ENCODE measurements at regions not wholly inside any gene's neighbourhood (a gene's known extent, or its start where the extent isn't known, plus 50 kb on each side); places are given as distances from the start of the nearest gene placed in this dataset.

- TF ChIP-seq POLR2AphosphoS5 (IDR thresholded peaks at IDR 0.05; ENCODE audit: borderline replicate concordance, low read depth, low read length) (no peak), EZH2 (IDR thresholded peaks at IDR 0.05) (no peak)
Observed at GRCh38 chr17:12247761-12248160, 227.1 kb downstream of the MAP2K4 start.
